HCT116 (cell line): ENCODE measurements at regions not wholly inside any gene's neighbourhood (a gene's known extent, or its start where the extent isn't known, plus 50 kb on each side); places are given as distances from the start of the nearest gene placed in this dataset.

Experiments
- ATAC-seq: fragments of 200-7000 bp; cut with Tn5 transposase; 2 replicates; pipeline ENCODE4 v1.9.1; 2020; ENCODE audit warnings: mild to moderate bottlenecking, moderate library complexity
- BruUV-seq: library from RNA; stranded (reverse); fragments of 400-500 nt; replicated peaks from 2 replicates; lab custom pipeline; 2021; lab: Mats Ljungman, UMichigan
- CTCF ChIA-PET: fragments of 300-600 bp; sonication (Branson Sonifier 250); formaldehyde crosslinking; loops from one replicate; lab custom pipeline; 2021; ENCODE audit warnings: antibody characterized with exemption; lab: Charles Lee
- POLR2A ChIA-PET: fragments of 300-600, 350-600 bp; sonication (Branson Sonifier 250); formaldehyde crosslinking; loops from one replicate; lab custom pipeline; 2021; ENCODE audit warnings: antibody characterized with exemption; lab: Charles Lee
- RAD21 ChIA-PET, 2 experiments: fragments of 300-600 bp; sonication (Branson Sonifier 250); formaldehyde crosslinking; loops; one replicate each; lab custom pipeline; 2023; ENCODE audit warnings: low total read pairs in 2 of 2; ENCODE audit not compliant: uncharacterized antibody in 2 of 2, unreplicated experiment in 2 of 2, low non-redundant PET in 1 of 2; lab: Charles Lee
- DNase-seq: peaks from one replicate; pipeline ENCODE4 v3.0.0-alpha.2; 2010; ENCODE audit warnings: low read depth, low spot score
- H2AFZ ChIP-seq: fragments of 200-600 bp; shearing (Covaris generic), sonication (generic); 2 replicates; pipeline ENCODE4 v1.6.1; 2017; ENCODE audit warnings: low read depth, mixed run types, mixed read lengths, antibody characterized with exemption, low read length; ENCODE audit not compliant: poor library complexity, severe bottlenecking
- H3K27ac ChIP-seq: 2 replicates; pipeline ENCODE4 v1.5.1; 2012; ENCODE audit warnings: low read depth, low read length
- H3K27me3 ChIP-seq: fragments of 200-600 bp; sonication (generic); 2 replicates; pipeline ENCODE4 v1.6.1; 2016; ENCODE audit warnings: mixed run types, low read length, mixed read lengths; ENCODE audit not compliant: insufficient read depth
- H3K36me3 ChIP-seq, 2 experiments: fragments of 200-500 bp in 1 of 2; fragments of 200-600 bp in 1 of 2; sonication (Bioruptor generic) in 1 of 2; sonication (generic) in 1 of 2; 2 replicates each; pipeline versions ENCODE4 v1.5.1 to v1.6.1; 2014 to 2016; ENCODE audit warnings: low read length in 2 of 2, inconsistent platforms in 1 of 2, mixed read lengths in 1 of 2, mixed run types in 1 of 2; ENCODE audit not compliant: insufficient read depth in 2 of 2, control insufficient read depth in 1 of 2
- H3K4me1 ChIP-seq, 2 experiments: fragments of 200-600 bp in 1 of 2; sonication (generic) in 1 of 2; 2 replicates each; pipeline versions ENCODE4 v1.5.1 to v1.6.1; 2012 to 2017; ENCODE audit warnings: low read length in 2 of 2, inconsistent platforms in 1 of 2, mild to moderate bottlenecking in 1 of 2, mixed read lengths in 1 of 2, mixed run types in 1 of 2, moderate library complexity in 1 of 2; ENCODE audit not compliant: insufficient read depth in 2 of 2, control insufficient read depth in 1 of 2
- H3K4me2 ChIP-seq: fragments of 200-600 bp; sonication (generic); 2 replicates; pipeline ENCODE4 v1.6.1; 2017; ENCODE audit warnings: mixed run types, low read length, mixed read lengths
- H3K4me3 ChIP-seq, 2 experiments: fragments of 200-600 bp in 1 of 2; sonication (generic) in 1 of 2; replicated peaks in 1 of 2; 2 replicates each; pipeline ENCODE4 v1.5.1; 2011 to 2016; ENCODE audit warnings: low read length in 2 of 2, control low read depth in 1 of 2, low read depth in 1 of 2, mild to moderate bottlenecking in 1 of 2, mixed read lengths in 1 of 2, mixed run types in 1 of 2
- H3K79me2 ChIP-seq: fragments of 200-600 bp; sonication (generic); 2 replicates; pipeline ENCODE4 v1.6.1; 2017; ENCODE audit warnings: mild to moderate bottlenecking, mixed run types, low read length, moderate library complexity, mixed read lengths; ENCODE audit not compliant: insufficient read depth
- H3K9ac ChIP-seq: fragments of 200-600 bp; sonication (generic); 2 replicates; pipeline ENCODE4 v1.6.1; 2016; ENCODE audit warnings: low read length, mixed read lengths
- H3K9me2 ChIP-seq: fragments of 200-600 bp; sonication (generic), shearing (Covaris generic); 2 replicates; pipeline ENCODE4 v1.6.1; 2017; ENCODE audit warnings: mixed run types, mild to moderate bottlenecking, moderate library complexity; ENCODE audit not compliant: insufficient read depth
- H3K9me3 ChIP-seq, 2 experiments: fragments of 200-500 bp in 1 of 2; fragments of 200-600 bp in 1 of 2; sonication (Bioruptor generic) in 1 of 2; sonication (generic) in 1 of 2; 2 replicates each; pipeline ENCODE4 v1.6.1; 2014 to 2017; ENCODE audit warnings: low read length in 2 of 2, mixed read lengths in 2 of 2, inconsistent platforms in 1 of 2, low read depth in 1 of 2, mild to moderate bottlenecking in 1 of 2, mixed run types in 1 of 2, moderate library complexity in 1 of 2; ENCODE audit not compliant: control insufficient read depth in 1 of 2, insufficient read depth in 1 of 2
- H4K20me1 ChIP-seq: fragments of 200-600 bp; sonication (generic), shearing (Covaris generic); 2 replicates; pipeline ENCODE4 v1.6.1; 2017; ENCODE audit warnings: mixed run types, mild to moderate bottlenecking, moderate library complexity; ENCODE audit not compliant: insufficient read depth
- CBX3 ChIP-seq: IDR thresholded peaks from 2 replicates; pipeline ENCODE4 v1.6.1; 2012; ENCODE audit warnings: low read depth
- CEBPB ChIP-seq: IDR thresholded peaks from 2 replicates; pipeline ENCODE4 v1.6.1; 2012; ENCODE audit warnings: low read depth
- EGR1 ChIP-seq: IDR thresholded peaks from 2 replicates; pipeline ENCODE4 v1.6.1; 2012; ENCODE audit warnings: low read depth
- EZH2 ChIP-seq: fragments of 200-600 bp; sonication (generic); IDR thresholded peaks from 2 replicates; pipeline ENCODE4 v1.6.1; 2017; ENCODE audit warnings: antibody characterized with exemption, mixed run types
- EZH2phosphoT487 ChIP-seq: fragments of 200-600 bp; IDR thresholded peaks from 2 replicates; pipeline ENCODE4 v1.6.1; 2018; ENCODE audit warnings: antibody characterized with exemption, borderline replicate concordance
- FOSL1 ChIP-seq: IDR thresholded peaks from 2 replicates; pipeline ENCODE4 v1.6.1; 2012; ENCODE audit warnings: low read depth
- JUND ChIP-seq: IDR thresholded peaks from 2 replicates; pipeline ENCODE4 v1.6.1; 2012
- RAD21 ChIP-seq: IDR thresholded peaks from 2 replicates; pipeline ENCODE4 v1.6.1; 2012; ENCODE audit warnings: low read depth, mild to moderate bottlenecking
- SIN3A ChIP-seq: IDR thresholded peaks from 2 replicates; pipeline ENCODE4 v1.6.1; 2012; ENCODE audit warnings: low read depth
- SRF ChIP-seq: IDR thresholded peaks from 2 replicates; pipeline ENCODE4 v1.6.1; 2012; ENCODE audit warnings: low read depth
- YY1 ChIP-seq: IDR thresholded peaks from 2 replicates; pipeline ENCODE4 v1.6.1; 2011; ENCODE audit warnings: low read length, low read depth, moderate library complexity, mild to moderate bottlenecking; ENCODE audit not compliant: insufficient replicate concordance; ENCODE audit errors: extremely low read depth
- ZFX ChIP-seq: fragments of 450-650 bp; IDR thresholded peaks from 2 replicates; pipeline ENCODE4 v1.6.1; 2017
- intact Hi-C: fragments of 100-400 bp; cut with micrococcal nuclease; formaldehyde crosslinking; loops from 2 replicates; pipeline ENCODE4 v1.10.0; 2022
- TF ChIP-seq, protein P1 (sequence below), 3 experiments: fragments of 200-600 bp in 1 of 3; sonication (generic) in 1 of 3; IDR thresholded peaks in 2 of 3; conservative IDR thresholded peaks in 1 of 3; 2 replicates each; pipeline ENCODE4 v1.5.1; 2012 to 2017; ENCODE audit warnings: low read depth in 2 of 3, low read length in 2 of 3, antibody characterized with exemption in 1 of 3, borderline replicate concordance in 1 of 3, control low read depth in 1 of 3, mild to moderate bottlenecking in 1 of 3, mixed read lengths in 1 of 3, mixed run types in 1 of 3, moderate library complexity in 1 of 3; ENCODE audit not compliant: insufficient read depth in 1 of 3
- TF ChIP-seq, protein P2 (sequence below): IDR thresholded peaks from 2 replicates; pipeline ENCODE4 v1.6.1; 2012
- TF ChIP-seq, protein P3 (sequence below): IDR thresholded peaks from 2 replicates; pipeline ENCODE4 v1.6.1; 2012

DNA sequence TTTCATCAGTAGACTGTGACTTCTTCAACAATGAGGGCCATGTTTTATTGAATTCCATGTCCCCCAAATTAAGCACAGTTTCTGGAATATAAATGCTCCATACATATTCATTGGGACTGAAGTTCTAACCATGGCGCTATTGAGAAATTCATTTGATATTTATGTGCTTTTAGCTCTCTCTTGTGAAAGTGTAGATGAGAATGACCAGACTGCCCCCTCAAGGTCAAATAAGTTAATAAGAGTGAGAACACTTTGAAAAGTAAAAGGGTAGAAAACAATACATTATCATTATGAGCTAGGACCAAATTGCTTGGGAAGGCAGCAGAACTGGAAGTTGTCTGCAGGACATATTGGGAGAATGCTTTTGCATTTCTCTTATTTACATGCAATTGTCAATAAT is 597.9 kb downstream of the EPM2A start:
- CTCF ChIA-PET: interaction anchor here (0.7 to 2.1 kb wide), 14 partner anchors 18 to 1032 kb away, joined by 3 to 28 read pairs (median 4); no protein-coding TSS in a partner anchor
- no peak overlapping the region for H3K4me2 ChIP-seq
- DNase-seq: no peak
- no peaks in the 10 kb centered on the region for H3K4me1 ChIP-seq
- H3K4me3 ChIP-seq: no peak overlapping the region
- no peaks in the 10 kb centered on the region for H4K20me1 ChIP-seq
- RAD21 ChIA-PET: interaction anchor here in 1 of 2 experiments (1.5 kb wide), 1 partner anchor 552 kb away, joined by 4 read pairs; no protein-coding TSS in a partner anchor
- peak; percentile 75 for TF ChIP-seq RAD21
- TF ChIP-seq, protein P1, sequence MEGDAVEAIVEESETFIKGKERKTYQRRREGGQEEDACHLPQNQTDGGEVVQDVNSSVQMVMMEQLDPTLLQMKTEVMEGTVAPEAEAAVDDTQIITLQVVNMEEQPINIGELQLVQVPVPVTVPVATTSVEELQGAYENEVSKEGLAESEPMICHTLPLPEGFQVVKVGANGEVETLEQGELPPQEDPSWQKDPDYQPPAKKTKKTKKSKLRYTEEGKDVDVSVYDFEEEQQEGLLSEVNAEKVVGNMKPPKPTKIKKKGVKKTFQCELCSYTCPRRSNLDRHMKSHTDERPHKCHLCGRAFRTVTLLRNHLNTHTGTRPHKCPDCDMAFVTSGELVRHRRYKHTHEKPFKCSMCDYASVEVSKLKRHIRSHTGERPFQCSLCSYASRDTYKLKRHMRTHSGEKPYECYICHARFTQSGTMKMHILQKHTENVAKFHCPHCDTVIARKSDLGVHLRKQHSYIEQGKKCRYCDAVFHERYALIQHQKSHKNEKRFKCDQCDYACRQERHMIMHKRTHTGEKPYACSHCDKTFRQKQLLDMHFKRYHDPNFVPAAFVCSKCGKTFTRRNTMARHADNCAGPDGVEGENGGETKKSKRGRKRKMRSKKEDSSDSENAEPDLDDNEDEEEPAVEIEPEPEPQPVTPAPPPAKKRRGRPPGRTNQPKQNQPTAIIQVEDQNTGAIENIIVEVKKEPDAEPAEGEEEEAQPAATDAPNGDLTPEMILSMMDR (IDR thresholded peaks at IDR 0.05 in 2 of 3, conservative IDR thresholded peaks at IDR 0.05 in 1 of 3; ENCODE audit: borderline replicate concordance in 1 of 3, insufficient read depth in 1 of 3, low read depth in 2 of 3, low read length in 2 of 3): peak; percentile 16 to 40 (median 34); a peak in 2 of 6 replicates
- no peak for TF ChIP-seq YY1
- peak overlapping the region; percentile 6 for H2AFZ ChIP-seq
- no peaks in the 10 kb centered on the region for H3K79me2 ChIP-seq
- no peaks in the 10 kb centered on the region for H3K36me3 ChIP-seq
- no peak overlapping the region for H3K27ac ChIP-seq
- H3K27me3 ChIP-seq: no peaks in the 10 kb centered on the region
- H3K9me3 ChIP-seq: no peaks in the 10 kb centered on the region
- POLR2A ChIA-PET: interaction anchor here (0.9 kb wide), 1 partner anchor 11 kb away, joined by 4 read pairs; no protein-coding TSS in a partner anchor
- intact Hi-C loops: loop anchor here (1.0 to 2.0 kb wide), 2 partner anchors 209 to 552 kb away; no protein-coding TSS in a partner anchor
- no peak overlapping the region for H3K9ac ChIP-seq
- no TSS peak for BruUV-seq
- no peaks in the 10 kb centered on the region for H3K9me2 ChIP-seq
- ATAC-seq: peak; percentile 60

DNA sequence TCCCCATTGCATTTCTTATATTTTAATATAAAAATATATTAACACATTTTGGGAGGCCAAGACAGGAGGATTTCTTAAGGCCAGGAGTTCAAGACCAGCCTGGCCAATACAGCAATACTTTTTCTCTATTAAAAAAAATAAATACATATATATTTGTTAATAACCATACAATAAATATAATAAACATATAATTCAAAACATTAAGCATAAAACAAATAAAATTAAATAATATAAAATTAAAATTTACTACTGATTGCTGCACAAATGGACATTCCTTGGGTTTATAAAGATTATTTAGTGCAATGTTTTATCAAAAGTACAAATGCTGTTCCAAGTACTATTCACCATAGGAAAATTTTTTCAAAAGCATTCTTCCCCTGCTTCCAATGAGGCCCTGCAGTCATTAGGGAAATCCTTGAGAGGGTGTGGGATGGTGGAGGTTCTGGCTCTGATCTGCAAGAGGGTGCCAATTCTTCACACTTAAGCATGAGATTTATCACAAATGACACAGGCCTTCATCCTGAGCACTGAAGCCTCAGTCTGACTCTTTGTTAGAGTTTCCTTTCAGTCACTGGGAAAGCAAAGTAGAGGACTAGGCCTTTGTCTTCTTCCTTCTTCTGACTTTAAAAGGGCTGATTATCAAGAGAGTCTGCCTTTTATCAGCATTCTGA is 596.7 kb downstream of the EPM2A start:
- ATAC-seq: no peak
- POLR2A ChIA-PET: no interaction called here
- H3K4me1 ChIP-seq: no peaks in the 10 kb centered on the region

More for the DNA sequence above, 596.7 kb downstream of the EPM2A start:
- RAD21 ChIA-PET: interaction anchor here in 1 of 2 experiments (1.5 kb wide), 1 partner anchor 553 kb away, joined by 4 read pairs; no protein-coding TSS in a partner anchor
- Histone ChIP-seq H3K9me2 (no peaks in the 10 kb centered on the region), H3K27me3 (no peaks in the 10 kb centered on the region), H3K27ac (no peak overlapping the region), H2AFZ (no peak overlapping the region), H3K9ac (no peak overlapping the region), H3K4me2 (no peak overlapping the region), H4K20me1 (no peaks in the 10 kb centered on the region), H3K4me3 (no peak overlapping the region), H3K79me2 (no peaks in the 10 kb centered on the region), H3K36me3 (no peaks in the 10 kb centered on the region), H3K9me3 (no peaks in the 10 kb centered on the region)
- no TSS peak for BruUV-seq
- intact Hi-C loops: no loop called here
- CTCF ChIA-PET: interaction anchor here (1.7 kb wide), 1 partner anchor 10 kb away, joined by 3 read pairs; no protein-coding TSS in a partner anchor
- DNase-seq: no peak
- TF ChIP-seq ZFX (no peak), EZH2 (no peak), SIN3A (no peak), CBX3 (no peak), CEBPB (no peak), SRF (no peak), EGR1 (no peak), EZH2phosphoT487 (no peak), YY1 (no peak), JUND (no peak), FOSL1 (no peak)
- TF ChIP-seq, protein P2, sequence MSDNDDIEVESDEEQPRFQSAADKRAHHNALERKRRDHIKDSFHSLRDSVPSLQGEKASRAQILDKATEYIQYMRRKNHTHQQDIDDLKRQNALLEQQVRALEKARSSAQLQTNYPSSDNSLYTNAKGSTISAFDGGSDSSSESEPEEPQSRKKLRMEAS: no peak
- TF ChIP-seq, protein P3, sequence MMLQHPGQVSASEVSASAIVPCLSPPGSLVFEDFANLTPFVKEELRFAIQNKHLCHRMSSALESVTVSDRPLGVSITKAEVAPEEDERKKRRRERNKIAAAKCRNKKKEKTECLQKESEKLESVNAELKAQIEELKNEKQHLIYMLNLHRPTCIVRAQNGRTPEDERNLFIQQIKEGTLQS: no peak
